ENCODE measurements at regions not wholly inside any gene's neighbourhood (a gene's known extent, or its start where the extent isn't known, plus 50 kb on each side); places are given as distances from the start of the nearest gene placed in this dataset.

GRCh38 chr11:37404231-37404630, 806.2 kb upstream of the RAG2 start:
- Mint-ChIP-seq H3K9me3 (peaks cover 3 to 29% (median 8%) of the 10 kb centered on the region in 5 donors), H3K36me3 (no peaks in the 10 kb centered on the region), H3K27ac (no peak overlapping the region), H3K4me3 (no peak overlapping the region), H3K27me3 (no peaks in the 10 kb centered on the region), H3K4me1 (no peaks in the 10 kb centered on the region)
- no peaks in the 10 kb centered on the region for H3K27me3 ChIP-seq (ENCODE audit: insufficient read depth, low read length, poor library complexity, severe bottlenecking)
- ChIA-PET POLR2A (no interaction called here), CTCF (no interaction called here)
- no peak overlapping the region for H3K4me3 ChIP-seq (ENCODE audit: low read length)
- H3K9me3 ChIP-seq (ENCODE audit: low read length) = no peaks in the 10 kb centered on the region
- H3K36me3 ChIP-seq (ENCODE audit: insufficient read depth, low read length) = no peaks in the 10 kb centered on the region
- no peaks in the 10 kb centered on the region for H3K4me1 ChIP-seq (ENCODE audit: insufficient read depth, low read length)
- H3K27ac ChIP-seq (ENCODE audit: low read depth, low read length) = no peak overlapping the region
- no peak for DNase-seq

GRCh38 chr11:37402663-37403062, 804.6 kb upstream of the RAG2 start:
- no peaks in the 10 kb centered on the region for H3K4me1 Mint-ChIP-seq
- H3K9me3 Mint-ChIP-seq = peaks cover 0 to 34% (median 10%) of the 10 kb centered on the region in 5 donors
- H3K4me3 Mint-ChIP-seq = no peak overlapping the region

GRCh38 chr11:37394236-37394870, 796.3 kb upstream of the RAG2 start:
- H3K4me1 Mint-ChIP-seq = no peaks in the 10 kb centered on the region
- Histone ChIP-seq H3K27me3 (ENCODE audit: insufficient read depth, low read length, poor library complexity, severe bottlenecking) (no peaks in the 10 kb centered on the region), H3K4me1 (ENCODE audit: insufficient read depth, low read length) (no peaks in the 10 kb centered on the region), H3K9me3 (ENCODE audit: low read length) (peaks cover 7% of the 10 kb centered on the region), H3K27ac (ENCODE audit: low read depth, low read length) (no peak overlapping the region), H3K36me3 (ENCODE audit: insufficient read depth, low read length) (no peaks in the 10 kb centered on the region), H3K4me3 (ENCODE audit: low read length) (no peak overlapping the region)
- H3K27ac Mint-ChIP-seq = no peak overlapping the region
- no peaks in the 10 kb centered on the region for H3K27me3 Mint-ChIP-seq
- DNase-seq = no peak
- no peak overlapping the region for H3K4me3 Mint-ChIP-seq
- peaks cover 7 to 63% (median 37%) of the 10 kb centered on the region in 5 donors for H3K9me3 Mint-ChIP-seq
- ChIA-PET POLR2A (no interaction called here), CTCF (no interaction called here)
- H3K36me3 Mint-ChIP-seq = no peaks in the 10 kb centered on the region

More at GRCh38 chr11:37402663-37403062, 804.6 kb upstream of the RAG2 start:
- Histone ChIP-seq H3K27me3 (ENCODE audit: insufficient read depth, low read length, poor library complexity, severe bottlenecking) (no peaks in the 10 kb centered on the region), H3K36me3 (ENCODE audit: insufficient read depth, low read length) (no peaks in the 10 kb centered on the region), H3K4me1 (ENCODE audit: insufficient read depth, low read length) (no peaks in the 10 kb centered on the region), H3K4me3 (ENCODE audit: low read length) (no peak overlapping the region), H3K27ac (ENCODE audit: low read depth, low read length) (no peak overlapping the region), H3K9me3 (ENCODE audit: low read length) (no peaks in the 10 kb centered on the region)
- CTCF ChIA-PET = no interaction called here
- Mint-ChIP-seq H3K36me3 (no peaks in the 10 kb centered on the region), H3K27ac (no peak overlapping the region), H3K27me3 (no peaks in the 10 kb centered on the region)
- POLR2A ChIA-PET = no interaction called here
- no peak for DNase-seq

GRCh38 chr11:37391615-37392014, 793.6 kb upstream of the RAG2 start:
- DNase-seq = no peak
- H3K9me3 ChIP-seq (ENCODE audit: low read length) = peaks cover 7% of the 10 kb centered on the region
- no peaks in the 10 kb centered on the region for H3K4me1 ChIP-seq (ENCODE audit: insufficient read depth, low read length)
- Mint-ChIP-seq H3K4me1 (no peaks in the 10 kb centered on the region), H3K27me3 (no peaks in the 10 kb centered on the region), H3K27ac (no peak overlapping the region), H3K36me3 (no peaks in the 10 kb centered on the region), H3K9me3 (peaks cover 8 to 57% (median 34%) of the 10 kb centered on the region in 5 donors), H3K4me3 (no peak overlapping the region)
- H3K36me3 ChIP-seq (ENCODE audit: insufficient read depth, low read length) = no peaks in the 10 kb centered on the region
- H3K4me3 ChIP-seq (ENCODE audit: low read length) = no peak overlapping the region
- ChIA-PET POLR2A (no interaction called here), CTCF (no interaction called here)
- H3K27me3 ChIP-seq (ENCODE audit: insufficient read depth, low read length, poor library complexity, severe bottlenecking) = no peaks in the 10 kb centered on the region
- no peak overlapping the region for H3K27ac ChIP-seq (ENCODE audit: low read depth, low read length)

GRCh38 chr11:37390576-37391083, 792.6 kb upstream of the RAG2 start:
- H3K36me3 ChIP-seq (ENCODE audit: insufficient read depth, low read length) = no peaks in the 10 kb centered on the region
- H3K4me1 ChIP-seq (ENCODE audit: insufficient read depth, low read length) = no peaks in the 10 kb centered on the region
- Mint-ChIP-seq H3K36me3 (no peaks in the 10 kb centered on the region), H3K4me1 (no peaks in the 10 kb centered on the region), H3K9me3 (peaks cover 6 to 51% (median 28%) of the 10 kb centered on the region in 5 donors), H3K27me3 (no peaks in the 10 kb centered on the region), H3K4me3 (no peak overlapping the region), H3K27ac (no peak overlapping the region)
- no peak overlapping the region for H3K27ac ChIP-seq (ENCODE audit: low read depth, low read length)
- no peak for DNase-seq
- H3K4me3 ChIP-seq (ENCODE audit: low read length) = no peak overlapping the region
- H3K9me3 ChIP-seq (ENCODE audit: low read length) = peaks cover 7% of the 10 kb centered on the region
- CTCF ChIA-PET = no interaction called here
- POLR2A ChIA-PET = no interaction called here
- H3K27me3 ChIP-seq (ENCODE audit: insufficient read depth, low read length, poor library complexity, severe bottlenecking) = no peaks in the 10 kb centered on the region

GRCh38 chr11:37378958-37379357, 780.9 kb upstream of the RAG2 start:
- Mint-ChIP-seq H3K4me1 (no peaks in the 10 kb centered on the region), H3K9me3 (peaks cover 5 to 32% (median 16%) of the 10 kb centered on the region in 5 donors), H3K36me3 (no peaks in the 10 kb centered on the region), H3K27ac (no peak overlapping the region), H3K4me3 (no peak overlapping the region), H3K27me3 (no peaks in the 10 kb centered on the region)
- no peak overlapping the region for H3K27ac ChIP-seq (ENCODE audit: low read depth, low read length)
- no peaks in the 10 kb centered on the region for H3K27me3 ChIP-seq (ENCODE audit: insufficient read depth, low read length, poor library complexity, severe bottlenecking)
- ChIA-PET POLR2A (no interaction called here), CTCF (no interaction called here)
- no peaks in the 10 kb centered on the region for H3K36me3 ChIP-seq (ENCODE audit: insufficient read depth, low read length)
- H3K4me3 ChIP-seq (ENCODE audit: low read length) = no peak overlapping the region
- H3K9me3 ChIP-seq (ENCODE audit: low read length) = no peaks in the 10 kb centered on the region
- no peaks in the 10 kb centered on the region for H3K4me1 ChIP-seq (ENCODE audit: insufficient read depth, low read length)
- no peak for DNase-seq

GRCh38 chr11:37372667-37373066, 774.6 kb upstream of the RAG2 start:
- Mint-ChIP-seq H3K9me3 (peaks cover 4 to 30% (median 8%) of the 10 kb centered on the region in 5 donors), H3K27me3 (no peaks in the 10 kb centered on the region), H3K27ac (no peak overlapping the region), H3K4me1 (no peaks in the 10 kb centered on the region), H3K4me3 (no peak overlapping the region), H3K36me3 (no peaks in the 10 kb centered on the region)
- Histone ChIP-seq H3K27ac (ENCODE audit: low read depth, low read length) (no peak overlapping the region), H3K36me3 (ENCODE audit: insufficient read depth, low read length) (no peaks in the 10 kb centered on the region), H3K9me3 (ENCODE audit: low read length) (no peaks in the 10 kb centered on the region), H3K4me1 (ENCODE audit: insufficient read depth, low read length) (no peaks in the 10 kb centered on the region), H3K4me3 (ENCODE audit: low read length) (no peak overlapping the region), H3K27me3 (ENCODE audit: insufficient read depth, low read length, poor library complexity, severe bottlenecking) (no peaks in the 10 kb centered on the region)
- POLR2A ChIA-PET = no interaction called here
- DNase-seq = no peak
- CTCF ChIA-PET = no interaction called here

GRCh38 chr11:37371346-37371970, 773.4 kb upstream of the RAG2 start:
- H3K4me3 Mint-ChIP-seq = no peak overlapping the region
- no peaks in the 10 kb centered on the region for H3K4me1 Mint-ChIP-seq
- no peak for DNase-seq
- H3K4me3 ChIP-seq (ENCODE audit: low read length) = no peak overlapping the region
- no peaks in the 10 kb centered on the region for H3K4me1 ChIP-seq (ENCODE audit: insufficient read depth, low read length)
- H3K27ac ChIP-seq (ENCODE audit: low read depth, low read length) = no peak overlapping the region
- peaks cover 4 to 34% (median 6%) of the 10 kb centered on the region in 5 donors for H3K9me3 Mint-ChIP-seq
- no peaks in the 10 kb centered on the region for H3K36me3 ChIP-seq (ENCODE audit: insufficient read depth, low read length)
- H3K27ac Mint-ChIP-seq = no peak overlapping the region
- CTCF ChIA-PET = no interaction called here
- H3K27me3 ChIP-seq (ENCODE audit: insufficient read depth, low read length, poor library complexity, severe bottlenecking) = no peaks in the 10 kb centered on the region
- no peaks in the 10 kb centered on the region for H3K36me3 Mint-ChIP-seq
- no peaks in the 10 kb centered on the region for H3K27me3 Mint-ChIP-seq
- no peaks in the 10 kb centered on the region for H3K9me3 ChIP-seq (ENCODE audit: low read length)
- POLR2A ChIA-PET = no interaction called here

Data from CD8-positive, alpha-beta memory T cell (primary cell).